DMS114 treated with DMSO at 0.1 percent for 48 hours (cell line): ENCODE measurements at regions not wholly inside any gene's neighbourhood (a gene's known extent, or its start where the extent isn't known, plus 50 kb on each side); places are given as distances from the start of the nearest gene placed in this dataset.

ENCODE experiments used
- DNase-seq: peaks from one replicate; lab custom pipeline; 2025; ENCODE audit not compliant: unreplicated experiment; lab: John Stamatoyannopoulos, UW

DNA sequence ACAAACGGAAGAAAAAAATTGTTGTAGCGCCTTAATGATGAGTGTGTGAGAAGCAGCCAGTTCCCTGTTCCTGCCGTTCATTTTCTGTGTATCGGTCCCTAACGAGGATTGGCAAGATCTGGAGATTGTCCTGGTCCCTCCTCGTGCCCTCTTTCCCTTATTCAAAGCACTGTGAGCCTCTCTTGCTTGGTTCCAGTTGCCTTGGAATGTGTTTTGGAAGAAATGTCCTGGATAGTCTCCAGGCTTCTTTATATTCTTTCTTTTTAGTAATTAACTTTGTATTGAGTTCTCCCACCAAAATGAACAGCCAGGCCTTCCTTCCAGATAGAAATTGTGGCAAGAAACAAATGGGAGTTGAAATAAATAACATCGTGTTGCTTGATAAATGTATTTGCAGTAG, 348.3 kb downstream of the CDH26 start:
- no peak for DNase-seq

DNA sequence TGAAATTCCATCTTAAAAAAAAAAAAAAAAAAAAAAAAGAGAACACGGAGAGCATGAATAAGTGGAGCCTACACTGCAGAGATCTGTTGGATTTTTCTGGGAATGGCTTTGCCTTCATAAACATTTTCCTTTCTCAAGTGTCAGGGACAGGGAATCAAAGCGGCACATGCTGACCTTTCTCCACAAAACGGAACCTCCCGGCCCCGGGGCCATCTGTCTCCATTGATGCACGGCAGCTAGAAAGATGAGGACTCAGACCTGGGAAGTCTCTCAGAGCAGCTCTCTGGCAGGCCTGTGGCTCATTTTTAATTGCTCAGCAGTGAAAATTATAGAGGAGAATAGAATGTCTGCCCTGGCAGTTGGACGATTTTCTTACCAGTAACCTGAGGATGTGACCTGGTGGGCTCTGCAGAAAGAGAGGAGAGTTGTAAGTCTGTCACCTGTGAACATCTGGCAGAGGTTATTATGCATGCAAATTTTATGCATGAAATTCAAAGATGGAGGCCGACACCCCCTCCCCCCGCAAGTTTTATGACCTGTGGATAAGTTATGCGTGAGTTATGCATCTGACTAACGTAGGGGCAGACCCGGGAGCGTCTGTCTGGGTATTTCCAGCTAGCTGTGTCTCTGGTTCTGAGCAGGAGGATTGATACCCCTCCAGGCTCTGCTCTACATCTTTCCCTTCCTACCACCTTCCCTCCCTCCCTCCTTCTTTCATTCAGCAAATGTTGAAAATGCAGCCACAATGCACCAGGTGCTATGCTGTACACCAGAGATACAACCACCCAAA, 352.5 kb downstream of the CDH26 start:
- DNase-seq, result no peak

DNA sequence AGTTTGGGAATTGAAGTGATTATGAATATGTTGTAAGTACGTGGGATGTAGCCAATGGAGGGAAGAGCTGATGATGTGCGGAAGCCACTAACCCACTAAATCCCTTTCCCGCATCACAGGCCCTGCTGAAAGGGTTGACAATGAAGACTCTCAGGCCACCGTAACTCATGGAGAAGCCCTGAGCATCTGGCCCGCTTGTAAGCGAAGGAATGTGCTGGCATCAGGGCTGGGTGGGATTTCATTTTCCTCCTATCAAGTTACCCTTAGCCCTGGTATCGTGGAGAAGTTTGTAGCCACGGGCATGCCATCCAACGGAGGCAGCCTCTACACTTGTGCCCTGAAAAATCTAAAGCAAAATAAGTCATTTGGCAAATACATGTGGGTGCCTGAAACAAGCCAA, 355.0 kb downstream of the CDH26 start:
- no peak for DNase-seq

DNA sequence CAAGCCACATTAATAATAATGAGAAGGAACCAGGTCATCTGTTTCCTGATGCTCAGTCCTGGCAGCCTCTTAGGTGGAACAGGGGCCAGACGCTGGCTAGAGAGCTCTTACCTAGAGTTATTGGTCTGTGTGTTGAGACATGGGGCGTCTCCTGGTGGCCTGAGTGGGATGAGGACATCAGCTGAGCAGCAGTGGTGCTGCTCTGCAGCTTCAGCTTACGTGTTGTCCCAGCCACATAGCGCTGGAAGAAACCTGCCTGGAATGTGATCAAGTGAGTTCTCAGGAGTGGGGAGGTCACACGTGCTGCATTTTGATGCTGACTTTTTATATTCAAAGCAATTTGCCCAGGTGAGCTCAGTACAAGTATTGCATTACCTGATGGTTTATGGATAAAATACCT, 355.4 kb downstream of the CDH26 start:
- no peak for DNase-seq

DNA sequence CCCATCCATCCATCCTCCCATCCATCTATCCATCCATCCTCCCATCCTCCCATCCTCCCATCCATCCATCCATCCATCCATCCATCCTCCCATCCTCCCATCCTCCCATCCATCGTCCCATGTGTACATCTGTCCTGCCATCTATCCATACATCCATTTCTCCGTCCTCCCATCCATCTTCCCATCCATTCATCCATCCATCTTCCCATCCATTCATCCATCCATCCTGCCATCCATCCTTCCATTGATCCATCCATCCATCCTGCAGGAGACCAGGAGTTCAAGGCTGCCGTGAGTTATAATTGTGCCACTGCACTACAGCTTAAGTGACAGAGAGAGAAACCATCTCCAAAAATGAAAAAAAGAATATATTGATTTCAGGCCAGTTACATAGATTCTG, 356.5 kb downstream of the CDH26 start:
- DNase-seq, result no peak

DNA sequence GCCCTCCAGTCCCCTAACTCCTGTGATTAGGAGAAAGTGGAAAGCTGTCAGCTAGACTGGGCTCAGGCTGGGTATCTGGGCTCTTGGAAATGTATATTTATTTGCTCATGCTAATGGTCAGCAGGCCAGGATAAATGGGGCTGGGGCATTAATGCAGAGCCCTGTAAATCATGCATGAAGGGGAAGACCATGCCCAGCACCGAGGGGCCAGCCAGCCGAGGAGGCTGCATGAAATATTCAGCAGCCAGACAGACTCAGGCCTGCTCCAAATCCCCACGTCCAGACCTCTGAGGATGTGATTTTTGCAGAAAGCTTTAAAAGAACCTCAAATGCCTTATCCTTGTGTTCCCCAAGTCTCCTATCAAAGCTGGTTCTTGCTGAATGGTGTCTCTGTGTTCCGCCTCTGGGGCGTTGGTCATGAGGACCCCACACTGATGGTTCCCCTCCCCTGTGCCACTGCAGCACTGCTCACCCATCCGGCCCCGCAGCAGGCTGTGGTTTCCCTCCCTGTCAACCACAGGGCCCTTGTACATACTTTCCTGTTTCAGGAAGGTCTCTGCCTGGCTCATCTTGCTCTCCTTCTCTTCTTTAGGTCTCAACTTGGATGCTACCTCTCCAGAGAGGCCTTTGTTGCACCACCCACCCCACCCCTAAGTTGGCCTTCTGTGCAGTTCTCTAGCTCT, 358.4 kb downstream of the CDH26 start:
- DNase-seq, result no peak

DNA sequence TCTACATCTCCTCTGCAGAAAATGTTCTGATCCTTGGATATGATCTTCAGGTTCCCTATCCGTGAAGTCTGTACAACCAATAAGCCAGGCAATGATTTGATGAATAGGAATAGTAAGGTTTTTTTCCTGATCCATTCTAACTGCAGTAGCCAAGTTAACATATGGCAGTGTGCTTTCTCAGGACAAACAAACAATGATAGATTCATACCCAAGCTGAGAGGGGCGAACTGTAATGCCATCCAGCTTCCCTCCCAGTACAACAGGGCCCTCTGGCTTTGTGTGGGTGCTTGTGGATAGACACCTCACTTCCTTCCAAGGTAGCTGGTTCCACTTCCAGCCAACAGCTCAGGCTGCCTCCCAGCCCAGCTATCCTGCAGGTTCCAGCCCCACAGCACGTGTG, 359.2 kb downstream of the CDH26 start:
- DNase-seq, result no peak

DNA sequence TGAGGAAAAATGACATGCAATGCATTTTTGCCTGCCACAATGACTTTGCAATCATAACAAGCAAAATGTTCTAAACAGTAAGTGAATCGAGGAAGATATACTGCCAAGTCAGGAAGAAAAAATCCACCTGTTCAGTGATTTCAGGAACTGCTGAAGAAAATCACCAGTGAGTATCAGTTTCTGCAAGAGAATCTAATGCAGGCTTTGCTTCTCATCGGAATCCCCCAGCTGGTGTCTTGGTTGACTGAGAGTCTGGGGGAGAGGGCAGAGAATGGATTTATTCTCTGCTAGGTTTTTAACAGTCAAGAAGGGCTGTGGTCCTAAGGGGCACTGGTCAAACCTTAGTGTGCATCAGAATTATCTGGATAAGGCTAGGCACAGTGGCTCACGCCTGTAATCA, 363.4 kb downstream of the CDH26 start:
- DNase-seq, result no peak

DNA sequence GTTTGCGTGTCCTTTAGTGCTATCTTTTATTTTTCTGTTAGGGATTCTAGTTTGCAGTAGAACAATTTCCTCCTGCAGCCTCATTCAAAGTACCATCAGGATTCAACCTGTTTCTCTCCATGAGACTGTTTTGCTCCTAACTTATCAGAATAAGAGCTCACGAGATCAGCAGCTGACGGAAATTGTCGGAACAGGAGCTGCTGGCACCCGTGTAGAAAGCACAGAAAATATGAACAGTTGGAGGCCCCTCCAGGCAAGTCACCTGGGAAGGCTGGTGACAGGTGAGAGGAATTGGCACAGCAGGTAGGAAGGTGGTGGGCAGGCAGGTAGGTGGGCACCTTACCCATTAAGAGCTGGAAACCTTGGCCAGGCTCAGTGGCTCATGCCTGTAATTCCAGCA, 368.6 kb downstream of the CDH26 start:
- DNase-seq, result no peak

DNA sequence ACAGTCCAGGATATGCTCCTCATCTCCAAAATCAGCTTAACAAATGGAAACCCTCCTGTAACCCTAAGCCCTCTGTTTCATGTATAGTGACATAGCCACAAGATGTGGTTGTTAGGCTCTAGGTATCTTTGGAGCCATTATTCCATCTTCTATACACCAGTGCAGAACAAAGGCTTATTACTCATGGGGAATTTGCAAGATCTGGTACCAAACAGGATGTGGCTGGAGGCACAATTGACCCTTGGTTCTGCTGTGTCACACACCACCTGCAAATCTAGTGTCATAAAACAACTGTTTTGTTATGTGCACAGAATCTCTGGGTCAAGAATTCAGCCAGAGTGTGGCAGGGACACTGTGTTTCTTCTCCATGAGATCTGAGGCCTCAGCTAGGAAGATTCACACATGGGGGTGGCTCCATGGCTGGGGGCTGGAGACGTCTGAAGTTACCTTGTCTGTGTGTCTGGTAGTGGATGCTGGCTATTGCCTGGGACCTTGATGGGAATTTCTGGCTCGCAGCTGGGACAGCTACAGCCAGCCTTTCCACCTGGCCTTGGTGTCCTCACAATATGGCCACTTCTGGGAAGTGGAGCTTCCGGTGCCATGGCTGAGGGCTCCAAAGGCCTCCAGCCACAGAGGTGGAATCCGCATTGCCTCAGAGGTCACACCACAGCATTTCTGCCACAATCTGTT, 369.9 kb downstream of the CDH26 start:
- no peak for DNase-seq

DNA sequence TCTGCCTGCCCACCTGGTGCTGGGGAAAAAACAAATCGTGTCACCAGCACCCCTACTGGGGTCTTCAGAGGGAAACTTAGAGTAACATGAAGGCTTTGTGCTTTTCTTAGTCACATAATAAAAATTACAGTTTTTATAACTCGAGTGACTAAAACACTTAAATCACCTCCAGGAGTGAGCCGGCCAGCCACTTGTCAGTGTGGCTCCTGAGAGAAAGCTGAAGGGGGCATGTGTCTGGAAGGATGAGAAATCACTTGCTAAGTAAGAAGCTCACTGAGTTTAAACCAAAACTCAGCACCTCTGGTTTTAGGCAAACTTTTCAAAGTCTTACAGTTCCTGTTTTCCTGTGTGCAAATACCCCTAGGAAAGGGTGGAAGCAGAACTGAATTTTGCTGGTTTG, 372.2 kb downstream of the CDH26 start:
- DNase-seq, result no peak

DNA sequence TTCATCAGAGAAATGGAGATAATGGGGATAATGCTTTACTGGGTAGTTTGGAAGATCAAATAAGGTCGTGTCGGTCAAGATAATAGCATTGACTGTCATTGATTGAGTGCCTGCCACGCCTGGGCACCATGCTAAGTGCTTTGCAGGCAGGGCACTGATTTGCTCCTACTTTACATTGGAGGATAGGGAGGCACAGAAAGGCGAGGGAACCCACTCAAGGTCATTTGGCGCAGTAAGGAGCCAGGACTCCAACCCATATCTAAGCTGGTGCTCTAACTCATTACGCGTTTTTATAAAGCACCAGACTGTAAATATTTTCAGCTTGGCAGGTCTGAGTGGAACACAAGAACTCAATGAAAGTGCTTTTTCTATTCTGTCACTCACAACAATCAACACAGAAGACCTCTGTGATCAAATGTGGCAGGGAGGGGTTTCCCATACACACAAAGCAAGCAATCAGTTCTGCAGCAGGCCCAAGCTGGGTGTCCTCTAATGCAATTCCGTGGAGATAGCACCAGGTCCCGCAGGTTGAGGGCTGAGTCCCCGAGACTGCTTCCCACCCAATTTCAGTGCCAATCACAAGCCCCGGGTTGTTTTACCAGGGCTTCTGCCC, 373.6 kb downstream of the CDH26 start:
- DNase-seq, result no peak

DNA sequence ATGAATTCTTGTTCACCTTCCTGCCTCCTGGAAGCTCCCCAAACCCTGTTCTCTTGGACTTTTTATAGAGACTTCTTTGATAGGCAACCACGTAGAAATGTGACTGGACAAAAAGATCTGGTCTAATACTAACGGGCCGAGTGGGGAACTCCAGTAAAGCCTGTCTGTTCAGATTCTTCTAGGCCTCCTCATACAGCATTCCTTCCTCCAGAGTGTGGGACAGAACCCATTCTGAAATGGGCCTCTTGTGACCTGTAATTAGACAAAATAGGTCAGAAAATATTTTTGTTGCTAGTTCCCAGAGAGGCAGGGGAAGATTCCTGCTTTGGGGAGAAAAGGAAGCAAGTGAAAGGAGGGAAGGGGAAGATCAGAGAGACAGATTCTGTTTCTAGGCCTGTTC, 374.3 kb downstream of the CDH26 start:
- no peak for DNase-seq

DNA sequence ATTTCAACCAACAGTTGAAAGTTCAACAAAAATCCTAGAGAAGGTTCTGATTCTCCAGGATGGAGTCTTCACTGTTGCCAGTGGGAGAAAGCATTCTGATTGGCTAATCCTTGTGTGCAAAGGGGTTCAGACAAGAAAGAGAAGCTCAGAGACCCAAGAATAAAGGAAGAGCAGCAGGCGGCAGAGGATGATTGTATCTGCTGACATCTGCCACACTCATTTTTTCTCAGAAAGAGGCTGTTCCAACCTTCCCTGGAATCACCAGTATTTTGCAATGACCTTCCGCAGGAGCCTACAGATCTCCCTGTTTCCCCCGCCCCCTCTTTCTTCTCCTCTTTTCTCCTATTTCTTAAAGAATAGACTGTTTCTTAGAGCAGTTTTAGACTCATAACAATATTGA, 376.7 kb downstream of the CDH26 start:
- no peak for DNase-seq

DNA sequence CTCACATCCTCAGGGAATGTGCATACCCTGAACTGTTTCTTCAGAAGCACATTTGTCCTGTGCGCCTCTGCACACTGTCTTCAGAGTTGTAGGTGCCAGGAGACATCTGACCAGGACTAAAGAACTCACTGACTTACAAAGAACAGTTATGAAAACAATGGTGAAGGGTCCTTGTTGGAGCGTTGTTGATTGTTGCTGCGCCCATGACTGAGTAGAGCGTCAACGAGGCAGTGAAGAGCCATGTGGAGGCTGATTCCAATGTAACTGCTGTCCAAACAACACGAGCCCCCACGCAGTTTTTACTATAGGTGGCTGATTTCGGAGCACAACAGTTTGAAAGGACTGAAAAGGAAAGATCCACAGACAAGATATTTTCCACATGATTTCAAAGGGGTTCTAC, 380.3 kb downstream of the CDH26 start:
- no peak for DNase-seq

DNA sequence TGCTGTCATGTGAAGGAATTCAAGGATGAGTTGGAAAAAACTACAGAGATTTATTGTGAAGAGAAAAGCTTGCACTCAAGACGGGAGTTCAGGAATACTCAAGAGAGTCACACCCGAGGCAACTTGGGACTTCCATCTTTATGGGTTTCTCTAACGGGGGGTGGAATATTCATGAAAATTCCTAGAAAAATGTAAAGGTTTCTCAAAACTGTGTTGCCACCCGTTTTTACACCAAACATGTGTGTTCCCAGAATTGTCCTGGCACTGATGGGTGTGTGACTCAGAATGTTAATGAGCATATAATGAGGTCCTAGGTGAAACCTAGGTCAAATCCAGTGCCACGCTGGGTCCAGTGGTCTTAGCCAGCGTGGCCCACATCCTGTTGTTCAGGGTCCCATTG, 381.5 kb downstream of the CDH26 start:
- no peak for DNase-seq

DNA sequence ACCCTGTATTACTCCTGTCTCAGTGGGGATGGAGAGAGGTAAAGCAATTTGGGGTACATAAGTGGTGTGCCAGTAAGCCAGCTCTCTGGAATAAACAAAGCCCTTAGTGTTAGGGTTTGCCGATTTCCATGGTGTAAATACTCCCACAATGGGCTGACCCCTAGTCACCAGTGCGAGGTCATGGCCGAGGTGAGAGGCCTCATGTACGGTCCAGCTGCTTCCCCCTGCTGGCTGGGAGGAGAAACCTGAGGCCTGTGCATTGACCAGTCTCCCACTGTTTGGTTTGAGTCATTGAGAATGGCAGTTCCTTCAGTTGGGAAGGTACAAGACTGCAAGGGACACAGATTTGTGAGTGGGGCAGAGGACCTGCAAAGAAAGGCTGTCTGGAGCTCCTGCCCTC, 382.0 kb downstream of the CDH26 start:
- no peak for DNase-seq

DNA sequence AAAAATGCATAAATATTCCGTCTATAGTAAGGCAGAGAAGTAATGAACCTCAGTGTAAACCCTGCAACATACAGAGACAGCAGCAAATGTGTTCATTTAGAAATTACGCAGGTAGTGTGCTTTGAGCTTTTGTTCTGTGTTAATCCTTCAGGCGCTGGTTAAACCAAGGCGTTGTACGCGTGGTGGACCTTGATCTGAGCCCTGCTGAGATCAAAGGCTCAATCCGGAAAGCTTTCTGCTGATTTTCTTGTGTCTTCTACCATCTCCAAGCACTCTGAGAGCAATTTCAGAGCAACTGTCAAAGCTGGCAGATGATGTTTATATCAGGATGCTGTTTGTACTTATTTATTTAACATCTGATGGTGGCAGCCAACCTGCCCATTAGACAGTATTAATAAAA, 382.8 kb downstream of the CDH26 start:
- no peak for DNase-seq

DNA sequence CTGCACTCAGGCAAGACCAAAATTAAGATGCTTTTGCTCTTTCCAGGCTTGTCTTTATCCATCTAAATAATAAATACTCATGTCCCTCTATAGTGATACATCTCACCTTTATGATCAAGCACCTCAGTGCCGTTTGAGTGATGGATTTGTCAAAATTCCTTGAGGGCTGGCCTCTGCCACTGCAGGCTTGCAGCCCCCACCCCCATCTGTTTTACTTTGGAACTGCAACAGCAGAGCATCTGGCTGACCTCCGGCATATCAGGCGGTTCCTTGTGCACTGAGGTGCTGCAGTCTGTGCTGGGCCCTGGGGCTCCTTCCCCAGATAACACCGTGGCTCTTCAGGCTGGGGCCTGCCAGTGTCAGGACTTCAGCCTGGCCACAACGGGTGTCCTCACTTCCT, 386.9 kb downstream of the CDH26 start:
- DNase-seq, result no peak

DNA sequence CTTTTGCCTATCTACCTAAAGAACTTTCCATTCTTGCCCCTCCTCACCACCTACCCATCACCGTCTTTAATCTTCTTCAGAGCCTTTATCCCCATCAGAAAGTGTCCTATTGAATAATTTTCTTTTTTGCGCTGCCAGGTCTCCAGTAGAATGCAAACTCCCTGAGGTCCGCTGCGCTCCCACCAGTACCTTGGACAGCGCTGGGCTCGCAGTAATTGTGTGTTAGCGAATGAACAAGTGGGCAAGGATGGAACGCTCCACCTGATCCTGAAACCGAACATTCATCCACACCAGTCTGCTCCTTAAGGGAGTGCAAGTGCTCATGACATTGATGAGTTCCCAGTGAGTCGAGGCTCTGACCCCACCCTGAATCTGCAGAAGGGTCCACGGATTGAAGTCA, 391.2 kb downstream of the CDH26 start:
- no peak for DNase-seq

DNA sequence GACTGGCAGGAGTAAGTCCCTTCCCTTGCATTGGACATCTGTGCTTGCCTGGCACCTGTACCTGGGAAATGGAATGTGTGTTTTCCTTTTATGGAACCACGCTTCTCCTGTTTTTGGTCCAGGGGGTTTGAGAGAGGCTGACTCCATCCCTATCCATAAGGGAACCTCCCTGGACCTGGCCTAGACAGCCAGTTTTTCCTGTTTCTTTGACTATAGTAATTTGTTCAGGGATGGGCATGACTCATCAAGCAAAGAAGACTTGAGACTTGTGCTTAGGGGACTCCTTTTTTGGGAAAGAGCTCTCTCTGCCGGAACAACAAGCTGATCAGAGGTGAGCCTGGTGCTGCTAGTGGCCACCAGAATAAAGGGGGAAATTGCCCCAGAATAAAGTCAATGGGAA, 393.8 kb downstream of the CDH26 start:
- DNase-seq, result no peak

DNA sequence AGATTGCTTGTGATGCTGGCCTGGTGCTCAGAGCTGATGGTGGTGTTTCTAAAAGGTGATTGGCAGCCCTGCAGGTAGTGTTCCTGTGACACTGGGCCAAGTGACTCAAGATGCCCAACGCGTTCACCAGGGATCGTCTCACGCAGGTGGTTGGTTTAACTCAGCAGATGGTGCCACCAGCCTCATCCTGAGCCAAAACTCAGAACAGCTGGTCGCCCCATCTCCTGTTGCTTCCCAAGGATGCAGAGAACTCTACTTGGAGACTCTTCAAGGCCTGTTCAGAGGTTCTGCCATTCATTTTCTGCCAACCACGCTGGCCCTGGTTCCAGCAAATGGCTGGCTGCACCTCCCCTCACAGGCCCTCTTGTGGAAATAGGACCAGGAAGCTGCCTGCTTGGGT, 394.4 kb downstream of the CDH26 start:
- no peak for DNase-seq
